Pancreas (tissue), 10 donors: ENCODE measurements at regions not wholly inside any gene's neighbourhood (a gene's known extent, or its start where the extent isn't known, plus 50 kb on each side); places are given as distances from the start of the nearest gene placed in this dataset.

Experiments
- ATAC-seq, 4 donors: fragments of 200-7000 bp; cut with Tn5 transposase; one replicate each; pipeline versions ENCODE4 v1.8.0 to v1.9.1; 2020; ENCODE audit warnings: mild to moderate bottlenecking in 4 of 4, moderate library complexity in 4 of 4
- DNase-seq, 6 donors: peaks; one replicate each; pipeline ENCODE4 v3.0.0-alpha.2; 2020
- FAIRE-seq: peaks from 2 replicates; lab custom pipeline; 2012; peaks lifted over from hg19 to GRCh38; lab: Jason Lieb, UNC
- H3K27ac ChIP-seq, 4 donors: fragments of 200-600 bp; sonication (generic); 1 replicate in 3 of 4; 2 replicates in 1 of 4; pipeline versions ENCODE4 v1.5.0 to v1.8.0; 2020
- H3K27me3 ChIP-seq, 4 donors: fragments of 200-600 bp; one replicate each; pipeline ENCODE4 v1.8.0; 2021
- H3K36me3 ChIP-seq, 3 donors: fragments of 200-600 bp; sonication (generic) in 1 of 3; one replicate each; pipeline versions ENCODE4 v1.5.0 to v1.8.0; 2020 to 2021
- H3K4me1 ChIP-seq, 3 donors: fragments of 200-600 bp; one replicate each; pipeline ENCODE4 v1.8.0; 2021
- H3K4me3 ChIP-seq, 4 donors: fragments of 200-600 bp; sonication (generic) in 2 of 4; one replicate each; pipeline versions ENCODE4 v1.5.0 to v1.8.0; 2020 to 2021
- H3K9me3 ChIP-seq, 4 donors: fragments of 200-600 bp; one replicate each; pipeline ENCODE4 v1.8.0; 2021
- CTCF ChIP-seq, 4 donors: fragments of 200-600 bp; sonication (generic) in 3 of 4; IDR thresholded peaks; one replicate each; pipeline versions ENCODE4 v1.5.0 to v1.8.0; 2021; ENCODE audit warnings: antibody characterized with exemption in 4 of 4
- WGBS, 2 donors: extraction: QIAGEN DNeasy Blood & Tissue Kit; methylation state at CpG; one replicate each; pipeline ENCODE4 v1.1.7; 2013; 5-methylcytosine and 5-hydroxymethylcytosine counted together
- intact Hi-C, 3 donors: fragments of 100-400 bp; cut with DNase I; formaldehyde crosslinking; loops; one replicate each; pipeline versions ENCODE4 v1.11.1 to v1.14.2; 2022
- donor health status: healthy with polysubstance abuse.
- donor health status: DM: no; HTN: no; CAD: no; lungs with moderate emphysema.
- donor health status: DM: no; HTN: no; CAD: no.
- donor health status: control.
- donor health status: control.
- donor health status: Bipolar disorder and iron deficiency.
- donor health status: DM: yes; HTN: yes; CAD: no.
- donor health status: DM: no; HTN: no; CAD: no.
- donor health status: DM: no; HTN: no; CAD: no.
- donor health status: DM: yes; HTN: yes; CAD: no.

GRCh38 chr18:38981389-38981788 is 1415.8 kb upstream of the CELF4 start:
- Histone ChIP-seq H3K4me1 (no peaks in the 10 kb centered on the region), H3K9me3 (no peaks in the 10 kb centered on the region), H3K4me3 (no peak overlapping the region), H3K36me3 (no peaks in the 10 kb centered on the region), H3K27ac (no peak overlapping the region), H3K27me3 (no peaks in the 10 kb centered on the region)
- WGBS, 2 donors: 3 to 4% methylated on average over 2 of the region's 2 CpGs
- FAIRE-seq: no peak
- intact Hi-C loops: no loop called here
- TF ChIP-seq CTCF (IDR thresholded peaks at IDR 0.05): no peak
- no peak for DNase-seq
- no peak for ATAC-seq

GRCh38 chr18:38980420-38980819 is 1414.8 kb upstream of the CELF4 start:
- DNase-seq: no peak
- no peaks in the 10 kb centered on the region for H3K36me3 ChIP-seq
- no peak for FAIRE-seq
- no peak for ATAC-seq
- H3K9me3 ChIP-seq: no peaks in the 10 kb centered on the region
- no peak overlapping the region for H3K4me3 ChIP-seq
- H3K4me1 ChIP-seq: no peaks in the 10 kb centered on the region
- intact Hi-C loops: no loop called here
- no peak overlapping the region for H3K27ac ChIP-seq
- TF ChIP-seq CTCF (IDR thresholded peaks at IDR 0.05): no peak
- H3K27me3 ChIP-seq: no peaks in the 10 kb centered on the region

- intact Hi-C loops: no loop called here
- ATAC-seq (no peak), DNase-seq (no peak), FAIRE-seq (no peak)
- Histone ChIP-seq H3K36me3 (no peaks in the 10 kb centered on the region), H3K27me3 (no peaks in the 10 kb centered on the region), H3K4me1 (no peaks in the 10 kb centered on the region), H3K9me3 (no peaks in the 10 kb centered on the region), H3K27ac (no peak overlapping the region), H3K4me3 (no peak overlapping the region)
- no peak for TF ChIP-seq CTCF (IDR thresholded peaks at IDR 0.05)
- WGBS, 2 donors: 54 to 74% methylated on average over 1 of the region's 1 CpG
Measured at GRCh38 chr18:38972571-38972970, 1407.0 kb upstream of the CELF4 start.

GRCh38 chr18:38971881-38972280 is 1406.3 kb upstream of the CELF4 start:
- Histone ChIP-seq H3K27me3 (no peaks in the 10 kb centered on the region), H3K9me3 (no peaks in the 10 kb centered on the region), H3K4me1 (no peaks in the 10 kb centered on the region), H3K36me3 (no peaks in the 10 kb centered on the region), H3K27ac (no peak overlapping the region), H3K4me3 (no peak overlapping the region)
- no peak for DNase-seq
- TF ChIP-seq CTCF (IDR thresholded peaks at IDR 0.05): no peak
- FAIRE-seq: no peak
- no peak for ATAC-seq
- intact Hi-C loops: no loop called here
- WGBS, 2 donors: 42 to 52% methylated on average over 7 of the region's 7 CpGs

GRCh38 chr18:38966841-38967240 is 1401.2 kb upstream of the CELF4 start:
- H3K9me3 ChIP-seq: no peaks in the 10 kb centered on the region
- H3K27me3 ChIP-seq: peaks cover 0 to 6% (median 0%) of the 10 kb centered on the region in 4 donors
- H3K36me3 ChIP-seq: no peaks in the 10 kb centered on the region
- no peak for ATAC-seq
- no peaks in the 10 kb centered on the region for H3K4me1 ChIP-seq
- no peak for FAIRE-seq
- no peak overlapping the region for H3K4me3 ChIP-seq
- no peak for TF ChIP-seq CTCF (IDR thresholded peaks at IDR 0.05)
- no peak overlapping the region for H3K27ac ChIP-seq
- intact Hi-C loops: no loop called here
- no peak for DNase-seq
